DOHH2 (cell line): ENCODE measurements at regions not wholly inside any gene's neighbourhood (a gene's known extent, or its start where the extent isn't known, plus 50 kb on each side); places are given as distances from the start of the nearest gene placed in this dataset.

Experiments
- CTCF ChIP-seq: fragments of 200-600 bp; sonication (generic); IDR thresholded peaks from one replicate; pipeline ENCODE4 v1.5.1; 2014; ENCODE audit warnings: antibody characterized with exemption, mild to moderate bottlenecking, low read depth, low read length; ENCODE audit not compliant: poor library complexity, severe bottlenecking
- EZH2phosphoT487 ChIP-seq: fragments of 200-600 bp; sonication (generic); IDR thresholded peaks from 2 replicates; pipeline ENCODE4 v1.6.1; 2017; ENCODE audit warnings: borderline replicate concordance, mild to moderate bottlenecking, antibody characterized with exemption, low read length, moderate library complexity, mixed read lengths

GRCh38 chr3:81087607-81088006, 673.8 kb downstream of the GBE1 start:
- TF ChIP-seq CTCF (no peak), EZH2phosphoT487 (no peak)
